Colonic mucosa (tissue), 4 donors: ENCODE measurements at regions not wholly inside any gene's neighbourhood (a gene's known extent, or its start where the extent isn't known, plus 50 kb on each side); places are given as distances from the start of the nearest gene placed in this dataset.

ENCODE experiments used
- DNase-seq: peaks from one replicate; pipeline ENCODE4 v3.0.0-alpha.2; 2020
- H3K27ac ChIP-seq: fragments of 200-600 bp; one replicate; pipeline ENCODE4 v1.8.0; 2021
- H3K27me3 ChIP-seq: fragments of 200-600 bp; one replicate; pipeline ENCODE4 v1.8.0; 2021
- H3K36me3 ChIP-seq: fragments of 200-600 bp; one replicate; pipeline ENCODE4 v1.8.0; 2021
- H3K4me1 ChIP-seq: fragments of 200-600 bp; one replicate; pipeline ENCODE4 v1.8.0; 2021; ENCODE audit warnings: mild to moderate bottlenecking
- H3K4me3 ChIP-seq: fragments of 200-600 bp; one replicate; pipeline ENCODE4 v1.8.0; 2021
- H3K9ac ChIP-seq, 2 donors: one replicate each; pipeline ENCODE4 v1.7.0; 2013; ENCODE audit warnings: control low read depth in 2 of 2, low read depth in 2 of 2, low read length in 2 of 2
- H3K9me3 ChIP-seq: fragments of 200-600 bp; one replicate; pipeline ENCODE4 v1.8.0; 2021
- intact Hi-C: fragments of 100-400 bp; cut with DNase I; formaldehyde crosslinking; loops from one replicate; pipeline ENCODE4 v1.14.1; 2022
- TF ChIP-seq, protein P1 (sequence below): fragments of 200-600 bp; IDR thresholded peaks from one replicate; pipeline ENCODE4 v1.8.0; 2022; ENCODE audit warnings: antibody characterized with exemption, mild to moderate bottlenecking
- donor health status: healthy.
- donor health status: DM: no; HTN: no; CAD: no.
- donor health status: DM: no; HTN: no; CAD: no.

DNA sequence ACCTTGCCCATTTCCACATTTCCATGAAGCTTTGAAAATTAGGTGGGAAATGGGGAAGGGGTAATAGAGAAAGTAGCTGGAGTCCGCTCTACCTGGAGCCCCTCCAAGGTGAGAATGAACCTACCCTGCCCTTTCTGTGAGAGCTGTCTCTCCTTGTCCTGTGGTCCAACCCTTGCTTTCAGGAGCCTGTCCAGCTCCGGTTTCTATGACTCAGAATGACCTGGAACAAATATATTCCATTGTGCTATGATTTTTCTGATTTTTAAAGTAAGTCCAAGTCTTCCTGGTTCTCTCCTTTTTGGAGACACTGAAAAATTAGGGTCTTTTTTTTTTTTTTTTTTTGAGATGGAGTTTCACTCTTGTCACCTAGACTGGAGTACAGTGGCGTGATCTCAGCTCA, 89.1 kb upstream of the VASH1 start:
- Histone ChIP-seq H3K4me3 (no peak overlapping the region), H3K27ac (no peak overlapping the region), H3K36me3 (no peaks in the 10 kb centered on the region), H3K27me3 (no peaks in the 10 kb centered on the region), H3K9ac (no peak overlapping the region), H3K4me1 (no peaks in the 10 kb centered on the region), H3K9me3 (no peaks in the 10 kb centered on the region)
- TF ChIP-seq, protein P1, sequence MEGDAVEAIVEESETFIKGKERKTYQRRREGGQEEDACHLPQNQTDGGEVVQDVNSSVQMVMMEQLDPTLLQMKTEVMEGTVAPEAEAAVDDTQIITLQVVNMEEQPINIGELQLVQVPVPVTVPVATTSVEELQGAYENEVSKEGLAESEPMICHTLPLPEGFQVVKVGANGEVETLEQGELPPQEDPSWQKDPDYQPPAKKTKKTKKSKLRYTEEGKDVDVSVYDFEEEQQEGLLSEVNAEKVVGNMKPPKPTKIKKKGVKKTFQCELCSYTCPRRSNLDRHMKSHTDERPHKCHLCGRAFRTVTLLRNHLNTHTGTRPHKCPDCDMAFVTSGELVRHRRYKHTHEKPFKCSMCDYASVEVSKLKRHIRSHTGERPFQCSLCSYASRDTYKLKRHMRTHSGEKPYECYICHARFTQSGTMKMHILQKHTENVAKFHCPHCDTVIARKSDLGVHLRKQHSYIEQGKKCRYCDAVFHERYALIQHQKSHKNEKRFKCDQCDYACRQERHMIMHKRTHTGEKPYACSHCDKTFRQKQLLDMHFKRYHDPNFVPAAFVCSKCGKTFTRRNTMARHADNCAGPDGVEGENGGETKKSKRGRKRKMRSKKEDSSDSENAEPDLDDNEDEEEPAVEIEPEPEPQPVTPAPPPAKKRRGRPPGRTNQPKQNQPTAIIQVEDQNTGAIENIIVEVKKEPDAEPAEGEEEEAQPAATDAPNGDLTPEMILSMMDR = no peak
- intact Hi-C loops = no loop called here
- no peak for DNase-seq

DNA sequence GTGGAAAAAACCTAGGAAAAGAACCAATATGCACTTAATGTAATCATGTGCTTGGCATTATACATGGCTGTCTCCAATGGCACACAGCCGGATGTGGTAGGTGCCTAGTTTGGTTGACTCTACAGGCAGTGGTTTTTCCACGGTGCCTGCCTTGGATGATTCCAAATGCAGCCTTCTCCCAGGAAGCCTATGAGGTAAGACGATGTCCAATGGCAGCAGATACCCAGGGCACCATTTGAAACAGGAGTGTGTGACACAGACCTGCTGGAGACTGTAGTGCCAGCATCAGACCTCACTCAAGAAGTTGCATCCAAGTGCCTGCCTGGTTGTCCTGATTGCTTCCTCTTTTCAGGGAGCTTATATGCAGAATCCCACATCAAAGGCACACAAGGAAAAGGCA, 88.0 kb upstream of the VASH1 start:
- H3K27me3 ChIP-seq = no peaks in the 10 kb centered on the region
- no peak overlapping the region for H3K4me3 ChIP-seq
- no peak overlapping the region for H3K27ac ChIP-seq
- no peaks in the 10 kb centered on the region for H3K36me3 ChIP-seq
- H3K9ac ChIP-seq = no peak overlapping the region
- intact Hi-C loops = no loop called here
- no peaks in the 10 kb centered on the region for H3K4me1 ChIP-seq
- no peak for DNase-seq
- no peaks in the 10 kb centered on the region for H3K9me3 ChIP-seq
- TF ChIP-seq, protein P1 = no peak

DNA sequence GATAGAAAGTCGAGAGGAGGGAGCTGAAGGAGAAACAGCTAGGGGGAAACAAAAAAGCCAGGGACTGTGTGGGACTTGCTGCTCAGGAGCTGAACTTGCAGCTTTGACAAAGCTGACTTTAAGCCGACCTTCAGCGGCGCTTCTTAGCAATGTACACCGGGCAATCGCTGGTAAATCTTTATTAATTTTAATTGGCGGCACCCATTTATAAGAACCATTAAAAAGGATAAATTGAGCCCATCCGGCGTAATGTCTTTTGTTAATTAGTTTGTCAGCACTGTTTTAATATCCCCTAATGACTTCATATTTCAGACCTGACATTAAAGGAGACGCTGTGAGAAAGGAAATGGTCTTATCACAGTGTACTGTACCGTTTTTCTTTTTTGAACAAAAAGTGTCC, 86.2 kb upstream of the VASH1 start:
- no peaks in the 10 kb centered on the region for H3K36me3 ChIP-seq
- H3K9ac ChIP-seq = no peak overlapping the region
- H3K4me1 ChIP-seq = no peaks in the 10 kb centered on the region
- DNase-seq = no peak
- TF ChIP-seq, protein P1 = no peak
- intact Hi-C loops = no loop called here
- no peak overlapping the region for H3K27ac ChIP-seq
- no peaks in the 10 kb centered on the region for H3K9me3 ChIP-seq
- H3K27me3 ChIP-seq = no peaks in the 10 kb centered on the region
- H3K4me3 ChIP-seq = no peak overlapping the region

DNA sequence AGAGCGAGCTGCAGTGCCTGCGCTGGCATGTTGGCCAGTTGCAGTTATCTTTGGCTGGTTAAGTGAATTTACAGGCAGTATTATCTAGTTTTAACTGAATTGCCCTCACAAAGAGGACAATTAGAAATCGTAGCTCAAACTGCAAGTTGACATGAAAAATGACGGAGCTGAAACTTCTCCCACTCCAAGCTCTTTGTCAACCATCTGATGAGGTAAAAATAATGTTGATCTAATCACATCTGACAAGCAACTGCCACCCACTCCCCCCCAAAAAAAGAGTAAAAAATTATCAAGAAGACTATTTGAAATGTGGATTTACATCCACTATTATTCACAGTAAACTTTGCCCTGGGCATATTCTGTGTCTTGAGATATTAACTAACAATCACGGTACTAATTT, 84.7 kb upstream of the VASH1 start:
- no peaks in the 10 kb centered on the region for H3K4me1 ChIP-seq
- no peak overlapping the region for H3K9ac ChIP-seq
- H3K4me3 ChIP-seq = no peak overlapping the region
- intact Hi-C loops = no loop called here
- no peak overlapping the region for H3K27ac ChIP-seq
- no peaks in the 10 kb centered on the region for H3K36me3 ChIP-seq
- H3K9me3 ChIP-seq = no peaks in the 10 kb centered on the region
- H3K27me3 ChIP-seq = no peaks in the 10 kb centered on the region
- no peak for DNase-seq
- TF ChIP-seq, protein P1 = no peak

DNA sequence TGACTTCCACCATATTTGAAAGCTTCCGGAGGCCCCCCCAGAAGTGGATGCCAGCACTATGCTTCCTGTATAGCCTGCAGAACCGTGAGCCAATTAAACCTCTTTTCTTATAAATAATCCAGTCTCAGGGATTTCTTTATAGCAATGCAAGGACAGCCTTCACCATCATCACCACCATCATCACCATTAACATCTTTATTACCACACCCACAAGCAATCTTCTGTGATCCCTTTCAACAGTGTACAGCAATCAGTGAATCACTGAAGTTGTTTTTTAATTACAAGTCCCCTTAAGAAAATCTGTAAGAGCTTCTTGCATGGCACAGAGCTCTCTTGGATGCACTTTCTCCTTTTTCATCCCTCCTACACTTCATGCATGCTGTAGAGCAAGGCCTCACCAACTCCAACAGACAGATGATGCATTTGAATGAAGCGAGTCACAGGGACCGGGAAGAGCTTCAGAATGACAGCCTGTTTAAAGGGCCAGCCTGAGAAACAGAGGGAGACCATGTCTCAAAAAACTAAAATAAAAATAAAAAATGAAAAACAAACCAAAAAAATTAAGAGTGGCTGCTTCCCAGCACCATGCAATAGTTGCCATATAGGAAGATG, 83.6 kb upstream of the VASH1 start:
- TF ChIP-seq, protein P1 = no peak
- Histone ChIP-seq H3K9me3 (no peaks in the 10 kb centered on the region), H3K9ac (no peak overlapping the region), H3K4me1 (no peaks in the 10 kb centered on the region), H3K27ac (no peak overlapping the region), H3K27me3 (no peaks in the 10 kb centered on the region), H3K4me3 (no peak overlapping the region), H3K36me3 (no peaks in the 10 kb centered on the region)
- intact Hi-C loops = no loop called here
- no peak for DNase-seq
